GM12865 (cell line): ENCODE measurements at regions not wholly inside any gene's neighbourhood (a gene's known extent, or its start where the extent isn't known, plus 50 kb on each side); places are given as distances from the start of the nearest gene placed in this dataset.

Source experiments
- DNase-seq: peaks from one replicate; pipeline ENCODE4 v3.0.0; 2010; ENCODE audit warnings: low read depth
- H3K4me3 ChIP-seq: 2 replicates; pipeline ENCODE4 v1.5.1; 2011; ENCODE audit warnings: mild to moderate bottlenecking, low read depth, low read length, control low read depth
- CTCF ChIP-seq: IDR thresholded peaks from 2 replicates; pipeline ENCODE4 v1.5.1; 2011; ENCODE audit warnings: low read length, control low read depth, low read depth, inconsistent platforms; ENCODE audit not compliant: insufficient read depth; ENCODE audit errors: missing control alignments

DNA sequence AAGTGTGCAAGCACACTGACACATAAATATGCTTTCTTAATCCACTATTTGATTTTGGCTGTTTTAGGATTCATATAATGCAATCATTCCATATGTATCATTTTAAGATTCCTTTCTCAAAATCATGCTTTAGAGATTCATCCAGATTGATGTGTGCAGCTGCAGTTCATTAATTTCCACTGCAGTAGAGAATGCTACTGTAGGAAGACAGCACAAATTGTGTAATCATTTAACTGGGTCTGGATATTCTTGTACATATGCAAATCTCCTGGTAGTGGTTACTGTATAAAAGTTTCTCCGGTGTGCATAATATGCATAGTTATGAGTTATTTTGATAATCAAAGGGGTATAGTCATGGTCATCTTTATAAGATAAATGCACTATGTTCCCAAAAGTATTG, 502.5 kb upstream of the ACVR2A start:
- no peak for TF ChIP-seq CTCF
- no peak for DNase-seq
- H3K4me3 ChIP-seq: no peak overlapping the region

DNA sequence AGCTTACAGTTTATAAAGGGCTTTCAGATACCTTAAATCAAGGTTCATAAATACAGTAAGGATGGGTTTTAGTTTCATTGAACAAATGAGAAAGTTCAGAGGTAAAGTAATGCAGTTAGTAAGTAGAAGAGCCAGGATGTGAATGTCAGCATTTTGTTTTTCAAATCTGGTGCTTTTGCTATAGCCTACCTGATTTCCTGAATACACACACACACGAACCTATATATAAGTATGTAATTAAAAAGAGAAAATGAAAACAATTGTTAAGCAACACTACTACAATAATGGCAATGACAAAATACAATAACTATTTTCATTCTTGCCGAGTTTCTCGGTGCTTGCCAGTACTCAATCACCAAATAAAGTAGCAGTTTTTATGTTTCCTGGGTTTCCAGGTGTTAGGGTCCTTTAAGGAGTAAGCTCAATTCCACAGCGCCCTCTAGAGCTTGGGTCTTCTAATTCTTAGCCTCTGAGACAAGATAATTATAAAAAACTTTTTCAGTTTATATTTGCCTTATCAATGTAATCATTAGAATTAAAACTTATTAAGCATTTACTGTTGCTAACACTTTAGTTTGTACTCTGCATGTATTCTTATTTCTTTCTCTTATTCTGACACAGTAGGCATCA, 512.9 kb upstream of the ACVR2A start:
- TF ChIP-seq CTCF: peak; percentile 58
- DNase-seq: peak; percentile 79

GRCh38 chr2:147330925-147331324, 513.9 kb upstream of the ACVR2A start:
- DNase-seq: no peak
- TF ChIP-seq CTCF: no peak
- no peak overlapping the region for H3K4me3 ChIP-seq

More for the DNA sequence above, 512.9 kb upstream of the ACVR2A start:
- no peak overlapping the region for H3K4me3 ChIP-seq

- no peak for TF ChIP-seq CTCF
- peak overlapping the region; percentile 30 for H3K4me3 ChIP-seq
- peak; percentile 46 for DNase-seq
Observed at GRCh38 chr2:147327613-147328012, 517.2 kb upstream of the ACVR2A start.

DNA sequence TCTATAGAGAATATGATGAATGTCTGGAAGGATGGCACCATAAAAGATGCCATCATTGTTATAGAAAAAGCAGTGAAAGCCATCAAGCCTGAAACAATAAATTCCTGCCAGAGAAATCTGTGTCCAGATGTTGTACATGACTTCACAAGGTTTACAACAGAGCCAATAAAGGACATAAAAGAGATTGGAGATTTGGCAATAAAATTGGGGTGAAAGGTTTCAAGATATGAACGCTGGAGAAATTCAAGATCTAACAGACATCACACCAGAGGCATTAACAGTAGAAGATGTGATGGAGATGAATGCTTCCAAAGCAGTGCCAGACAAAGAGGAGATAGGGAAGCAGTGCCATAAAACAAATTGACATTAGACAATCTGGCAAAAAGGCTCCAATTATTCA, 518.8 kb upstream of the ACVR2A start:
- H3K4me3 ChIP-seq: no peak overlapping the region
- TF ChIP-seq CTCF: no peak
- no peak for DNase-seq

DNA sequence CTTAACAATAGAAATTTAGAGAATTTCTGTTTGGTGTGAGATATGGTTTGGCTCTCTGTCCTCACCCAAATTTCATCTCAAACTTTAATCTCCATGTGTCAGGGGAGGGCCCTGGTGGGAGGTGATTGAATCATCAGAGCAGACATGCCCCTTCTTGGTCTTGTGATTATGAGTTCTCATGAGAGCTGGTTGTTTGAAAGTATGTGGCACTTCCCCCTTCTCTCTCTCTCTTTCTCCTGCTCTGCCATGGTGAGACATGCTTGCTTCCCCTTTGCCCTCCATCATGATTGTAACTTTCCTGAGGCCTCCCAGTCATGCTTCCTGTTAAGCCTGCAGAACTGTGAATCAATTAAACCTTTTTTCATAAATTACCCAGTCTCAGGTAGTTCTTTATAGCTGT, 524.7 kb upstream of the ACVR2A start:
- TF ChIP-seq CTCF: no peak
- no peak overlapping the region for H3K4me3 ChIP-seq
- no peak for DNase-seq

GRCh38 chr2:147311058-147311430, 533.8 kb upstream of the ACVR2A start:
- DNase-seq: no peak
- TF ChIP-seq CTCF: no peak
- H3K4me3 ChIP-seq: no peak overlapping the region
